Gastroesophageal sphincter (tissue), 3 donors: ENCODE measurements at regions not wholly inside any gene's neighbourhood (a gene's known extent, or its start where the extent isn't known, plus 50 kb on each side); places are given as distances from the start of the nearest gene placed in this dataset.

Experiments
- CTCF ChIP-seq, 4 experiments: fragments of 200-600 bp in 2 of 4; fragments of 450-650 bp in 2 of 4; sonication (generic) in 1 of 4; IDR thresholded peaks; one replicate each; pipeline ENCODE4 v1.5.1; 2017 to 2019; ENCODE audit warnings: antibody characterized with exemption in 4 of 4, mild to moderate bottlenecking in 2 of 4, moderate library complexity in 2 of 4
- EP300 ChIP-seq: sonication (generic); formaldehyde crosslinking; IDR thresholded peaks from one replicate; pipeline ENCODE4 v1.6.1; 2017; ENCODE audit warnings: antibody characterized with exemption, mild to moderate bottlenecking
- POLR2AphosphoS5 ChIP-seq: sonication (generic); formaldehyde crosslinking; IDR thresholded peaks from one replicate; pipeline ENCODE4 v1.6.1; 2017; ENCODE audit warnings: antibody characterized with exemption

DNA sequence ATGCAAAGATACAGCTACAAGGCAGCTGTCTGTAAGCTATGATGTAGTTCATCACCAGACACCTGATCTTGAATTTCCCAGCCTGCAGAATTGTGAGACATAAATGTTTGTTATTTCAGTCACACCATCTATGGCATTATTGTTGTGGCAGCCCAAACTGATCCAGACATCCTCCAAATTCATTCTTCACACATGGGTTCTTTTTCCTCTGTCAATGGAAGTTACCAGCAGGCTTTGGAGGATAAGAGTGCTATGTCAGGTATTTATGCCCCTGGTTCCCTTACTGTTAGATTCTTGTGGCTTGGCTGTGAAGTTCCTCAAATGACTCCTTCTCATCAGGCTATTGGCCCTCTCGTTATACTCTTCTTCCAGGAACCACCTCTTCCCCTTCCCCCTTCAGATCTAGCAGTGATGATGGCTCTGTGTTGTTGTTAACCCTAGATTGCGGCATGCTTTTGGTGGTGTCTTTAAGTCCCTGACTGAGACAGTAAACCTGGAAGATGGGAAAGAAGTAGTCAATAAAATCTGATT is 91.0 kb upstream of the CHMP2B start:
- no peak for TF ChIP-seq CTCF (IDR thresholded peaks at IDR 0.05)
- no peak for TF ChIP-seq EP300
- no peak for TF ChIP-seq POLR2AphosphoS5
